GM19025 (cell line): ENCODE measurements at regions not wholly inside any gene's neighbourhood (a gene's known extent, or its start where the extent isn't known, plus 50 kb on each side); places are given as distances from the start of the nearest gene placed in this dataset.
"Not testable (repeated sequence)": the region's sequence is repeated elsewhere in the genome, so short reads cannot be mapped to it uniquely, and the experiment has no call there.

Experiments used
- ATAC-seq: cut with Tn5 transposase; IDR thresholded peaks from one replicate; pipeline ENCODE4 v1.9.1; 2021; ENCODE audit warnings: mild to moderate bottlenecking, low read depth, moderate library complexity; ENCODE audit not compliant: unreplicated experiment

- ATAC-seq: no peak
Observed at GRCh38 chr6:140025171-140025570, 650.7 kb upstream of the CITED2 start.

GRCh38 chr6:140020207-140020791, 645.9 kb upstream of the CITED2 start:
- ATAC-seq: no peak

- ATAC-seq: no peak
Observed at GRCh38 chr6:140018588-140018987, 644.1 kb upstream of the CITED2 start.

- ATAC-seq: no peak
Observed at GRCh38 chr6:140017470-140017869, 643.0 kb upstream of the CITED2 start.

GRCh38 chr6:140012150-140012549, 637.7 kb upstream of the CITED2 start:
- ATAC-seq: no peak

- no peak for ATAC-seq
Observed at GRCh38 chr6:140011537-140011936, 637.1 kb upstream of the CITED2 start.

GRCh38 chr6:140009286-140009685, 634.8 kb upstream of the CITED2 start:
- ATAC-seq: no peak

- no peak for ATAC-seq
Observed at GRCh38 chr6:140007525-140007924, 633.1 kb upstream of the CITED2 start.

- no peak for ATAC-seq
Observed at GRCh38 chr6:140003217-140003616, 628.8 kb upstream of the CITED2 start.

- no peak for ATAC-seq
Observed at GRCh38 chr6:140002396-140003022, 628.1 kb upstream of the CITED2 start.

- ATAC-seq: no peak
Observed at GRCh38 chr6:140001821-140002341, 627.4 kb upstream of the CITED2 start.

GRCh38 chr6:140001005-140001404, 626.6 kb upstream of the CITED2 start:
- no peak for ATAC-seq

GRCh38 chr6:139999661-140000060, 625.2 kb upstream of the CITED2 start:
- not testable (repeated sequence) for ATAC-seq

- not testable (repeated sequence) for ATAC-seq
Observed at GRCh38 chr6:139998478-139998877, 624.0 kb upstream of the CITED2 start.

- peak; percentile 89 for ATAC-seq
Observed at GRCh38 chr6:139996253-139996834, 621.9 kb upstream of the CITED2 start.

- no peak for ATAC-seq
Observed at GRCh38 chr6:139994998-139995397, 620.5 kb upstream of the CITED2 start.

GRCh38 chr6:139990856-139991465, 616.5 kb upstream of the CITED2 start:
- no peak for ATAC-seq

GRCh38 chr6:139990026-139990686, 615.7 kb upstream of the CITED2 start:
- ATAC-seq: no peak

GRCh38 chr6:139988685-139989084, 614.2 kb upstream of the CITED2 start:
- ATAC-seq: no peak

GRCh38 chr6:139987091-139987490, 612.6 kb upstream of the CITED2 start:
- no peak for ATAC-seq

- ATAC-seq: no peak
Observed at GRCh38 chr6:139985236-139985815, 610.9 kb upstream of the CITED2 start.
